Panc1 (cell line): ENCODE measurements at regions not wholly inside any gene's neighbourhood (a gene's known extent, or its start where the extent isn't known, plus 50 kb on each side); places are given as distances from the start of the nearest gene placed in this dataset.

Source experiments
- ATAC-seq: fragments of 200-7000 bp; cut with Tn5 transposase; 2 replicates; pipeline ENCODE4 v1.9.1; 2020; ENCODE audit warnings: mild to moderate bottlenecking, moderate library complexity
- BruUV-seq: library from RNA; stranded (reverse); fragments of 400-500 nt; replicated peaks from 2 replicates; lab custom pipeline; 2021; lab: Mats Ljungman, UMichigan
- CTCF ChIA-PET: fragments of 300-600 bp; sonication (Branson Sonifier 250); formaldehyde crosslinking; loops from one replicate; lab custom pipeline; 2022; ENCODE audit warnings: antibody characterized with exemption; lab: Charles Lee
- POLR2A ChIA-PET: fragments of 300-600 bp; sonication (Branson Sonifier 250); formaldehyde crosslinking; loops from one replicate; lab custom pipeline; 2022; ENCODE audit warnings: antibody characterized with exemption; lab: Charles Lee
- DNase-seq: peaks from one replicate; pipeline ENCODE4 v3.0.0-alpha.2; 2010; ENCODE audit warnings: low read depth, low spot score
- H3K27ac ChIP-seq: 2 replicates; pipeline ENCODE4 v1.5.1; 2011; ENCODE audit warnings: mild to moderate bottlenecking, low read length, inconsistent platforms
- H3K27me3 ChIP-seq: fragments of 200-500 bp; sonication (Bioruptor generic); 2 replicates; pipeline ENCODE4 v1.6.0; 2014; ENCODE audit warnings: low read length, inconsistent platforms; ENCODE audit not compliant: control insufficient read depth, insufficient read depth
- H3K36me3 ChIP-seq: fragments of 200-500 bp; sonication (Bioruptor generic); 2 replicates; pipeline ENCODE4 v1.5.1; 2014; ENCODE audit warnings: inconsistent platforms, mild to moderate bottlenecking, low read length, moderate library complexity; ENCODE audit not compliant: control insufficient read depth, insufficient read depth
- H3K4me1 ChIP-seq: 2 replicates; pipeline ENCODE4 v1.5.1; 2011; ENCODE audit warnings: inconsistent platforms, mild to moderate bottlenecking, low read length, moderate library complexity; ENCODE audit not compliant: control insufficient read depth, insufficient read depth
- H3K4me3 ChIP-seq, 2 experiments: 2 replicates each; pipeline ENCODE4 v1.5.1; 2011 to 2012; ENCODE audit warnings: low read depth in 2 of 2, low read length in 2 of 2, mild to moderate bottlenecking in 2 of 2, inconsistent platforms in 1 of 2, moderate library complexity in 1 of 2
- H3K9me3 ChIP-seq: fragments of 200-500 bp; sonication (Bioruptor generic); 2 replicates; pipeline ENCODE4 v1.5.1; 2014; ENCODE audit warnings: low read depth, mild to moderate bottlenecking, inconsistent platforms, low read length, moderate library complexity; ENCODE audit not compliant: control insufficient read depth, insufficient read depth
- POLR2AphosphoS5 ChIP-seq: IDR thresholded peaks from 2 replicates; pipeline ENCODE4 v1.6.1; 2012; ENCODE audit warnings: mild to moderate bottlenecking, low read depth, low read length, moderate library complexity
- SIN3A ChIP-seq: IDR thresholded peaks from 2 replicates; pipeline ENCODE4 v1.6.1; 2012; ENCODE audit warnings: low read depth, mild to moderate bottlenecking, low read length, moderate library complexity, borderline replicate concordance; ENCODE audit not compliant: insufficient read depth
- in situ Hi-C: cut with HindIII; loops from 2 replicates; pipeline ENCODE4 v1.10.0; 2016; ENCODE audit warnings: low sequenced_read_pairs, low pct_unique_long_range_greater_than_20kb
- intact Hi-C: fragments of 100-400 bp; cut with micrococcal nuclease; formaldehyde crosslinking; loops from one replicate; pipeline ENCODE4 v1.10.0; 2022; ENCODE audit not compliant: unreplicated experiment
- TF ChIP-seq, protein P1 (sequence below): fragments of 450-650 bp; IDR thresholded peaks from 2 replicates; pipeline ENCODE4 v1.5.1; 2017; ENCODE audit warnings: mild to moderate bottlenecking
- TF ChIP-seq, protein P2 (sequence below), 2 experiments: IDR thresholded peaks; 2 replicates each; pipeline ENCODE4 v1.6.1; 2011 to 2012; ENCODE audit warnings: low read depth in 2 of 2, control low read depth in 1 of 2, low read length in 1 of 2, mild to moderate bottlenecking in 1 of 2, moderate library complexity in 1 of 2; ENCODE audit not compliant: insufficient read depth in 1 of 2

DNA sequence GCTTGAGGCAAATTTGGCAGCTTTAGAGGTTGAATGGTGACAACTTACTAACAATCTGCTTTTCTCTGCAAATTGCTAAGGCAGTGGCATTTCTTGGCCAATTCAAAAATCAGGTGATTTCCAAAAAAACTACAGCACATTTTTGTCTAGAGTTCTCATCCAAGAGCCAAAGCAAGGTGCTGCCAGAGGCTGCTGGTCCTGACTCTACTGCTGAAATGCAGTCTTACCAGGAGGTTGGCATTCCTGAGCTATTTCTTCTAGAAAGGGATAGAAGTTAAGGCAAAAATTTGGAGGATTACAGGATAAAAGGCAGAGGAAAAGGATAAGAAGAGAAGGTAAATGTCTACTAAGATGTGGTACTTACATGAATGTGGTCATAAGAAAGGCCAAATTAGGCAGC is 75.6 kb downstream of the COX18 start:
- no peak for TF ChIP-seq POLR2AphosphoS5
- TF ChIP-seq, protein P1, sequence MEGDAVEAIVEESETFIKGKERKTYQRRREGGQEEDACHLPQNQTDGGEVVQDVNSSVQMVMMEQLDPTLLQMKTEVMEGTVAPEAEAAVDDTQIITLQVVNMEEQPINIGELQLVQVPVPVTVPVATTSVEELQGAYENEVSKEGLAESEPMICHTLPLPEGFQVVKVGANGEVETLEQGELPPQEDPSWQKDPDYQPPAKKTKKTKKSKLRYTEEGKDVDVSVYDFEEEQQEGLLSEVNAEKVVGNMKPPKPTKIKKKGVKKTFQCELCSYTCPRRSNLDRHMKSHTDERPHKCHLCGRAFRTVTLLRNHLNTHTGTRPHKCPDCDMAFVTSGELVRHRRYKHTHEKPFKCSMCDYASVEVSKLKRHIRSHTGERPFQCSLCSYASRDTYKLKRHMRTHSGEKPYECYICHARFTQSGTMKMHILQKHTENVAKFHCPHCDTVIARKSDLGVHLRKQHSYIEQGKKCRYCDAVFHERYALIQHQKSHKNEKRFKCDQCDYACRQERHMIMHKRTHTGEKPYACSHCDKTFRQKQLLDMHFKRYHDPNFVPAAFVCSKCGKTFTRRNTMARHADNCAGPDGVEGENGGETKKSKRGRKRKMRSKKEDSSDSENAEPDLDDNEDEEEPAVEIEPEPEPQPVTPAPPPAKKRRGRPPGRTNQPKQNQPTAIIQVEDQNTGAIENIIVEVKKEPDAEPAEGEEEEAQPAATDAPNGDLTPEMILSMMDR = no peak
- DNase-seq (no peak), ATAC-seq (no peak)
- H3K27ac ChIP-seq = no peak overlapping the region
- H3K4me3 ChIP-seq = no peak overlapping the region
- H3K36me3 ChIP-seq = no peaks in the 10 kb centered on the region
- ChIA-PET CTCF (no interaction called here), POLR2A (no interaction called here)
- in situ Hi-C loops = no loop called here
- no peaks in the 10 kb centered on the region for H3K4me1 ChIP-seq
- no TSS peak for BruUV-seq
- H3K27me3 ChIP-seq = no peaks in the 10 kb centered on the region
- intact Hi-C loops = no loop called here
- H3K9me3 ChIP-seq = no peaks in the 10 kb centered on the region

DNA sequence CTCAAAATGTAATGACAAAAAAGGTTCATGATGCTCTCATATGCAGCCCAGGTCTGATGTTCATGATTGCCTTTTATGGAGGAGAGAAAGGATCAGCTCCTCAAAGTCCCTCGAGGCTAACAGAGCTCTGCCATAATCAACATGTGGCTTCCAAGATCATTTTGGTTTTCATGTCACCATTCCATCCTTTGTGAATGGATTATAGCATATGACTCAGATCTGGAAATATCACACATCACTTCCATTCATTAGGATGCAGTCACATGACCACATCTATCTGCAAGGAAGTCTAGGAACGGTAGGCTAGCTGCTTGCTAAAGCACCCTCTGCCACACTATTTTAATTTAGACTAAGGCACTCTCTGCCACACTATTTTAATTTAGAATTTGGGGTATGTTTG is 77.6 kb downstream of the COX18 start:
- no peaks in the 10 kb centered on the region for H3K9me3 ChIP-seq
- H3K27me3 ChIP-seq = no peaks in the 10 kb centered on the region
- TF ChIP-seq, protein P2, sequence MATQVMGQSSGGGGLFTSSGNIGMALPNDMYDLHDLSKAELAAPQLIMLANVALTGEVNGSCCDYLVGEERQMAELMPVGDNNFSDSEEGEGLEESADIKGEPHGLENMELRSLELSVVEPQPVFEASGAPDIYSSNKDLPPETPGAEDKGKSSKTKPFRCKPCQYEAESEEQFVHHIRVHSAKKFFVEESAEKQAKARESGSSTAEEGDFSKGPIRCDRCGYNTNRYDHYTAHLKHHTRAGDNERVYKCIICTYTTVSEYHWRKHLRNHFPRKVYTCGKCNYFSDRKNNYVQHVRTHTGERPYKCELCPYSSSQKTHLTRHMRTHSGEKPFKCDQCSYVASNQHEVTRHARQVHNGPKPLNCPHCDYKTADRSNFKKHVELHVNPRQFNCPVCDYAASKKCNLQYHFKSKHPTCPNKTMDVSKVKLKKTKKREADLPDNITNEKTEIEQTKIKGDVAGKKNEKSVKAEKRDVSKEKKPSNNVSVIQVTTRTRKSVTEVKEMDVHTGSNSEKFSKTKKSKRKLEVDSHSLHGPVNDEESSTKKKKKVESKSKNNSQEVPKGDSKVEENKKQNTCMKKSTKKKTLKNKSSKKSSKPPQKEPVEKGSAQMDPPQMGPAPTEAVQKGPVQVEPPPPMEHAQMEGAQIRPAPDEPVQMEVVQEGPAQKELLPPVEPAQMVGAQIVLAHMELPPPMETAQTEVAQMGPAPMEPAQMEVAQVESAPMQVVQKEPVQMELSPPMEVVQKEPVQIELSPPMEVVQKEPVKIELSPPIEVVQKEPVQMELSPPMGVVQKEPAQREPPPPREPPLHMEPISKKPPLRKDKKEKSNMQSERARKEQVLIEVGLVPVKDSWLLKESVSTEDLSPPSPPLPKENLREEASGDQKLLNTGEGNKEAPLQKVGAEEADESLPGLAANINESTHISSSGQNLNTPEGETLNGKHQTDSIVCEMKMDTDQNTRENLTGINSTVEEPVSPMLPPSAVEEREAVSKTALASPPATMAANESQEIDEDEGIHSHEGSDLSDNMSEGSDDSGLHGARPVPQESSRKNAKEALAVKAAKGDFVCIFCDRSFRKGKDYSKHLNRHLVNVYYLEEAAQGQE (IDR thresholded peaks at IDR 0.05; ENCODE audit: insufficient read depth in 1 of 2, low read depth in 2 of 2, low read length in 1 of 2) = no peak
- TF ChIP-seq, protein P1 = no peak
- no peak for TF ChIP-seq POLR2AphosphoS5
- TF ChIP-seq SIN3A = no peak
- intact Hi-C loops (no loop called here), in situ Hi-C loops (no loop called here)
- no peak overlapping the region for H3K27ac ChIP-seq
- CTCF ChIA-PET = no interaction called here
- H3K36me3 ChIP-seq = no peaks in the 10 kb centered on the region
- H3K4me1 ChIP-seq = no peaks in the 10 kb centered on the region
- POLR2A ChIA-PET = no interaction called here
- ATAC-seq = no peak
- DNase-seq = no peak
- no peak overlapping the region for H3K4me3 ChIP-seq
- no TSS peak for BruUV-seq
